ENCODE measurements at regions not wholly inside any gene's neighbourhood (a gene's known extent, or its start where the extent isn't known, plus 50 kb on each side); places are given as distances from the start of the nearest gene placed in this dataset.

- H3K9me3 ChIP-seq (replicated peaks in 1 of 3) = no peaks in the 10 kb centered on the region
- H3K4me1 ChIP-seq (replicated peaks in 1 of 2) = peaks cover 3 to 17% of the 10 kb centered on the region in 2 donors
- no peaks in the 10 kb centered on the region for H3K27me3 ChIP-seq
- H3K27ac ChIP-seq = peak overlapping the region in 2 of 5 donors; percentile 48 to 74
- H3K36me3 ChIP-seq (replicated peaks in 1 of 2) = no peaks in the 10 kb centered on the region
- intact Hi-C loops (cut with DNase I) = loop anchor here in 1 of 2 donors (10.0 kb wide), 1 partner anchor 206 kb away; no protein-coding TSS in a partner anchor
- 1 to 4% (median 3%) methylated on average over 14 to 37 of the region's 37 CpGs for WGBS, 4 donors
- H3K4me3 ChIP-seq = peak overlapping the region in 1 of 4 donors; percentile 39
- peak; percentile 81 to 90 (median 86) for DNase-seq
- TF ChIP-seq CTCF (IDR thresholded peaks at IDR 0.05) (peak; percentile 66 to 85 (median 76)), POLR2A (IDR thresholded peaks at IDR 0.05) (no peak)
These were observed 89.8 kb downstream of the RPS6KA4 start for GRCh38 chr11:64448599-64449380.

GRCh38 chr11:64449381-64450167, 90.6 kb downstream of the RPS6KA4 start:
- TF ChIP-seq CTCF (IDR thresholded peaks at IDR 0.05) = peak; percentile 51 to 71 (median 63)
- no peak for TF ChIP-seq POLR2A (IDR thresholded peaks at IDR 0.05)
- 19 to 24% (median 22%) methylated on average over 15 to 31 of the region's 31 CpGs for WGBS, 4 donors
- Histone ChIP-seq H3K4me1 (replicated peaks in 1 of 2) (peaks cover 3 to 17% of the 10 kb centered on the region in 2 donors), H3K27ac (peak overlapping the region in 2 of 5 donors; percentile 48 to 74), H3K9me3 (replicated peaks in 1 of 3) (no peaks in the 10 kb centered on the region), H3K27me3 (no peaks in the 10 kb centered on the region), H3K4me3 (peak overlapping the region in 1 of 4 donors; percentile 39), H3K36me3 (replicated peaks in 1 of 2) (no peaks in the 10 kb centered on the region)
- DNase-seq = peak; percentile 45 to 77 (median 66)
- intact Hi-C loops (cut with DNase I) = loop anchor here in 1 of 2 donors (10.0 kb wide), 1 partner anchor 205 kb away; no protein-coding TSS in a partner anchor

GRCh38 chr11:64450168-64450560, 91.2 kb downstream of the RPS6KA4 start:
- Histone ChIP-seq H3K27me3 (no peaks in the 10 kb centered on the region), H3K9me3 (replicated peaks in 1 of 3) (no peaks in the 10 kb centered on the region), H3K4me1 (replicated peaks in 1 of 2) (peaks cover 3 to 17% of the 10 kb centered on the region in 2 donors), H3K36me3 (replicated peaks in 1 of 2) (no peaks in the 10 kb centered on the region), H3K27ac (no peak overlapping the region), H3K4me3 (no peak overlapping the region)
- intact Hi-C loops (cut with DNase I) = no loop called here
- no peak for DNase-seq
- WGBS, 4 donors = 70 to 96% (median 91%) methylated on average over 2 of the region's 2 CpGs
- no peak for TF ChIP-seq CTCF (IDR thresholded peaks at IDR 0.05)
- no peak for TF ChIP-seq POLR2A (IDR thresholded peaks at IDR 0.05)

- H3K27me3 ChIP-seq = no peaks in the 10 kb centered on the region
- DNase-seq = no peak
- peaks cover 3 to 17% of the 10 kb centered on the region in 2 donors for H3K4me1 ChIP-seq (replicated peaks in 1 of 2)
- 63 to 72% (median 70%) methylated on average over 7 of the region's 7 CpGs for WGBS, 4 donors
- no peak overlapping the region for H3K4me3 ChIP-seq
- TF ChIP-seq POLR2A (IDR thresholded peaks at IDR 0.05) (no peak), CTCF (IDR thresholded peaks at IDR 0.05) (no peak)
- H3K27ac ChIP-seq = no peak overlapping the region
- no peaks in the 10 kb centered on the region for H3K36me3 ChIP-seq (replicated peaks in 1 of 2)
- no peaks in the 10 kb centered on the region for H3K9me3 ChIP-seq (replicated peaks in 1 of 3)
- intact Hi-C loops (cut with DNase I) = no loop called here
These were observed 92.9 kb downstream of the RPS6KA4 start for GRCh38 chr11:64451856-64452255.
